ENCODE measurements at regions not wholly inside any gene's neighbourhood (a gene's known extent, or its start where the extent isn't known, plus 50 kb on each side); places are given as distances from the start of the nearest gene placed in this dataset.

GRCh38 chr14:27536748-27537147 lies 938.9 kb upstream of the NOVA1 start:
- no peak overlapping the region for H3K4me3 ChIP-seq
- H3K27ac ChIP-seq, result no peak overlapping the region
- H3K79me2 ChIP-seq (ENCODE audit: insufficient read depth), result no peaks in the 10 kb centered on the region
- H4K20me1 ChIP-seq (ENCODE audit: insufficient read depth), result no peaks in the 10 kb centered on the region
- in situ Hi-C loops (cut with MboI), result no loop called here
- no peaks in the 10 kb centered on the region for H3K27me3 ChIP-seq (replicated peaks; ENCODE audit: insufficient read depth)
- 0 to 4% methylated on average over 3 of the region's 3 CpGs for WGBS, 2 experiments (ENCODE audit: low coverage in 1 of 2, low lambda C conversion rate in 2 of 2, missing lambda C conversion rate in 2 of 2)
- H3K9me2 ChIP-seq (ENCODE audit: insufficient read depth), result no peaks in the 10 kb centered on the region
- H2AFZ ChIP-seq, result no peak overlapping the region
- H3K36me3 ChIP-seq (ENCODE audit: low read depth), result no peaks in the 10 kb centered on the region
- TF ChIP-seq EZH2phosphoT487 (IDR thresholded peaks at IDR 0.05; ENCODE audit: insufficient read depth, low read depth) (no peak), EZH2 (IDR thresholded peaks at IDR 0.05; ENCODE audit: insufficient read depth, poor library complexity, severe bottlenecking) (no peak)
- DNase-seq, result no peak
- no peaks in the 10 kb centered on the region for H3K9me3 ChIP-seq (ENCODE audit: low read depth)
- no peaks in the 10 kb centered on the region for H3K4me1 ChIP-seq (ENCODE audit: insufficient read depth)
- H3K9ac ChIP-seq, result no peak overlapping the region
- no peaks in the 10 kb centered on the region for H3F3A ChIP-seq (ENCODE audit: insufficient read depth)
- H3K4me2 ChIP-seq (ENCODE audit: unreplicated experiment), result no peak overlapping the region

GRCh38 chr14:27546111-27546510 lies 948.3 kb upstream of the NOVA1 start:
- TF ChIP-seq EZH2phosphoT487 (IDR thresholded peaks at IDR 0.05; ENCODE audit: insufficient read depth, low read depth) (no peak), EZH2 (IDR thresholded peaks at IDR 0.05; ENCODE audit: insufficient read depth, poor library complexity, severe bottlenecking) (no peak)
- Histone ChIP-seq H3K79me2 (ENCODE audit: insufficient read depth) (no peaks in the 10 kb centered on the region), H3K4me2 (ENCODE audit: unreplicated experiment) (no peak overlapping the region), H3K27ac (no peak overlapping the region), H4K20me1 (ENCODE audit: insufficient read depth) (no peaks in the 10 kb centered on the region), H3K4me1 (ENCODE audit: insufficient read depth) (no peaks in the 10 kb centered on the region), H3K36me3 (ENCODE audit: low read depth) (no peaks in the 10 kb centered on the region), H3K9me2 (ENCODE audit: insufficient read depth) (no peaks in the 10 kb centered on the region), H3K27me3 (replicated peaks; ENCODE audit: insufficient read depth) (no peaks in the 10 kb centered on the region), H3K9ac (no peak overlapping the region), H2AFZ (no peak overlapping the region), H3F3A (ENCODE audit: insufficient read depth) (no peaks in the 10 kb centered on the region), H3K9me3 (ENCODE audit: low read depth) (no peaks in the 10 kb centered on the region), H3K4me3 (no peak overlapping the region)
- 15 to 23% methylated on average over 2 of the region's 2 CpGs for WGBS, 2 experiments (ENCODE audit: low coverage in 1 of 2, low lambda C conversion rate in 2 of 2, missing lambda C conversion rate in 2 of 2)
- in situ Hi-C loops (cut with MboI), result no loop called here
- no peak for DNase-seq

- in situ Hi-C loops (cut with MboI), result no loop called here
- H2AFZ ChIP-seq, result no peak overlapping the region
- no peaks in the 10 kb centered on the region for H3K4me1 ChIP-seq (ENCODE audit: insufficient read depth)
- TF ChIP-seq EZH2 (IDR thresholded peaks at IDR 0.05; ENCODE audit: insufficient read depth, poor library complexity, severe bottlenecking), result no peak
- no peak for TF ChIP-seq EZH2phosphoT487 (IDR thresholded peaks at IDR 0.05; ENCODE audit: insufficient read depth, low read depth)
- H3K4me2 ChIP-seq (ENCODE audit: unreplicated experiment), result no peak overlapping the region
- no peak overlapping the region for H3K4me3 ChIP-seq
- H3K27me3 ChIP-seq (replicated peaks; ENCODE audit: insufficient read depth), result no peaks in the 10 kb centered on the region
- WGBS, 2 experiments (ENCODE audit: low coverage in 1 of 2, low lambda C conversion rate in 2 of 2, missing lambda C conversion rate in 2 of 2), result 12 to 18% methylated on average over 2 of the region's 2 CpGs
- H4K20me1 ChIP-seq (ENCODE audit: insufficient read depth), result no peaks in the 10 kb centered on the region
- H3K9me2 ChIP-seq (ENCODE audit: insufficient read depth), result no peaks in the 10 kb centered on the region
- H3F3A ChIP-seq (ENCODE audit: insufficient read depth), result no peaks in the 10 kb centered on the region
- no peaks in the 10 kb centered on the region for H3K36me3 ChIP-seq (ENCODE audit: low read depth)
- no peaks in the 10 kb centered on the region for H3K9me3 ChIP-seq (ENCODE audit: low read depth)
- H3K79me2 ChIP-seq (ENCODE audit: insufficient read depth), result no peaks in the 10 kb centered on the region
- no peak for DNase-seq
- H3K27ac ChIP-seq, result no peak overlapping the region
- H3K9ac ChIP-seq, result no peak overlapping the region
These were observed 956.0 kb upstream of the NOVA1 start for GRCh38 chr14:27553790-27554189.

- H4K20me1 ChIP-seq (ENCODE audit: insufficient read depth), result no peaks in the 10 kb centered on the region
These were observed 959.6 kb upstream of the NOVA1 start for GRCh38 chr14:27557445-27557844.

GRCh38 chr14:27559848-27560247 lies 962.0 kb upstream of the NOVA1 start:
- TF ChIP-seq EZH2phosphoT487 (IDR thresholded peaks at IDR 0.05; ENCODE audit: insufficient read depth, low read depth) (no peak), EZH2 (IDR thresholded peaks at IDR 0.05; ENCODE audit: insufficient read depth, poor library complexity, severe bottlenecking) (no peak)
- H4K20me1 ChIP-seq (ENCODE audit: insufficient read depth), result no peaks in the 10 kb centered on the region

More at GRCh38 chr14:27557445-27557844, 959.6 kb upstream of the NOVA1 start:
- no peaks in the 10 kb centered on the region for H3K4me1 ChIP-seq (ENCODE audit: insufficient read depth)
- 4 to 9% methylated on average over 2 of the region's 2 CpGs for WGBS, 2 experiments (ENCODE audit: low coverage in 1 of 2, low lambda C conversion rate in 2 of 2, missing lambda C conversion rate in 2 of 2)
- H3K27me3 ChIP-seq (replicated peaks; ENCODE audit: insufficient read depth), result no peaks in the 10 kb centered on the region
- H3K9me3 ChIP-seq (ENCODE audit: low read depth), result no peaks in the 10 kb centered on the region
- in situ Hi-C loops (cut with MboI), result no loop called here
- no peak overlapping the region for H2AFZ ChIP-seq
- no peaks in the 10 kb centered on the region for H3K9me2 ChIP-seq (ENCODE audit: insufficient read depth)
- H3K9ac ChIP-seq, result no peak overlapping the region
- DNase-seq, result no peak
- no peak overlapping the region for H3K27ac ChIP-seq
- H3K4me3 ChIP-seq, result no peak overlapping the region
- no peaks in the 10 kb centered on the region for H3K36me3 ChIP-seq (ENCODE audit: low read depth)
- no peak overlapping the region for H3K4me2 ChIP-seq (ENCODE audit: unreplicated experiment)
- no peaks in the 10 kb centered on the region for H3K79me2 ChIP-seq (ENCODE audit: insufficient read depth)
- H3F3A ChIP-seq (ENCODE audit: insufficient read depth), result no peaks in the 10 kb centered on the region
- no peak for TF ChIP-seq EZH2phosphoT487 (IDR thresholded peaks at IDR 0.05; ENCODE audit: insufficient read depth, low read depth)
- no peak for TF ChIP-seq EZH2 (IDR thresholded peaks at IDR 0.05; ENCODE audit: insufficient read depth, poor library complexity, severe bottlenecking)

More at GRCh38 chr14:27559848-27560247, 962.0 kb upstream of the NOVA1 start:
- H3K9ac ChIP-seq, result no peak overlapping the region
- no peak for DNase-seq
- H3K79me2 ChIP-seq (ENCODE audit: insufficient read depth), result no peaks in the 10 kb centered on the region
- in situ Hi-C loops (cut with MboI), result no loop called here
- H3K36me3 ChIP-seq (ENCODE audit: low read depth), result no peaks in the 10 kb centered on the region
- H3K4me3 ChIP-seq, result no peak overlapping the region
- no peaks in the 10 kb centered on the region for H3F3A ChIP-seq (ENCODE audit: insufficient read depth)
- H3K9me2 ChIP-seq (ENCODE audit: insufficient read depth), result no peaks in the 10 kb centered on the region
- no peaks in the 10 kb centered on the region for H3K9me3 ChIP-seq (ENCODE audit: low read depth)
- H3K27me3 ChIP-seq (replicated peaks; ENCODE audit: insufficient read depth), result no peaks in the 10 kb centered on the region
- no peak overlapping the region for H3K27ac ChIP-seq
- no peak overlapping the region for H3K4me2 ChIP-seq (ENCODE audit: unreplicated experiment)
- no peak overlapping the region for H2AFZ ChIP-seq
- H3K4me1 ChIP-seq (ENCODE audit: insufficient read depth), result no peaks in the 10 kb centered on the region
